ENCODE measurements at regions not wholly inside any gene's neighbourhood (a gene's known extent, or its start where the extent isn't known, plus 50 kb on each side); places are given as distances from the start of the nearest gene placed in this dataset.
"Not testable (repeated sequence)": the region's sequence is repeated elsewhere in the genome, so short reads cannot be mapped to it uniquely, and the experiment has no call there.

- H3K4me1 ChIP-seq (ENCODE audit: control insufficient read depth in 5 of 5, insufficient read depth in 5 of 5, low read length in 5 of 5); H3K27me3 ChIP-seq (ENCODE audit: control insufficient read depth in 5 of 5, insufficient read depth in 4 of 5, low read length in 5 of 5); H3K9ac ChIP-seq (ENCODE audit: low read length in 5 of 5); H3K27ac ChIP-seq (ENCODE audit: low read depth, low read length); H3K9me3 ChIP-seq (ENCODE audit: control insufficient read depth in 5 of 5, low read length in 5 of 5); H3K36me3 ChIP-seq (ENCODE audit: control insufficient read depth in 5 of 5, insufficient read depth in 5 of 5, low read length in 5 of 5); H3K4me3 ChIP-seq (ENCODE audit: low read depth in 1 of 5, low read length in 5 of 5): not testable (repeated sequence)
Measured at GRCh38 chr13:18697851-18698250, 483.8 kb downstream of the TUBA3C start.

- not testable (repeated sequence) for H3K4me1 ChIP-seq (ENCODE audit: control insufficient read depth in 5 of 5, insufficient read depth in 5 of 5, low read length in 5 of 5); H3K27me3 ChIP-seq (ENCODE audit: control insufficient read depth in 5 of 5, insufficient read depth in 4 of 5, low read length in 5 of 5); H3K36me3 ChIP-seq (ENCODE audit: control insufficient read depth in 5 of 5, insufficient read depth in 5 of 5, low read length in 5 of 5); H3K9me3 ChIP-seq (ENCODE audit: control insufficient read depth in 5 of 5, low read length in 5 of 5); H3K4me3 ChIP-seq (ENCODE audit: low read depth in 1 of 5, low read length in 5 of 5); H3K9ac ChIP-seq (ENCODE audit: low read length in 5 of 5); H3K27ac ChIP-seq (ENCODE audit: low read depth, low read length)
Measured at GRCh38 chr13:18697221-18697620, 484.4 kb downstream of the TUBA3C start.

DNA sequence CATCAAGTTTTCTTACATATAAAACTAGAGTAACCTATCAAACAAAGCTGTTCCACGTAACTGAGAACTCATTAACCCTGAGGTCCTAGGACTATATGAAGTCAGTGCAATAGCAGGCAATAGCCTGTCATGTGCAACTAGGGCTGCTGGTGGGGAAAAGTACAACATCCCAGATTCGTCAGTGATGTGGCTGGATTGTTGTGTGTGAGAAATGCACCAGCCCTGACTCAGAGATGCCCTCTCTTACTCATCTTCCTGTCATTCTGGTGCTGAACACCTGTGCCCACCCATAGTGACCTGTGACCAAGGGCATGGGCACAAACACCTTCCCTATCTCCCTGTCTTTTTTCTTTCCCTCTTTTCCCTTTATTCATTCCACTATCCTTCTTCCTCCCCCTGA is 504.2 kb downstream of the TUBA3C start:
- H3K36me3 ChIP-seq (ENCODE audit: control insufficient read depth in 5 of 5, insufficient read depth in 5 of 5, low read length in 5 of 5); H3K4me3 ChIP-seq (ENCODE audit: low read depth in 1 of 5, low read length in 5 of 5); H3K27ac ChIP-seq (ENCODE audit: low read depth, low read length); H3K4me1 ChIP-seq (ENCODE audit: control insufficient read depth in 5 of 5, insufficient read depth in 5 of 5, low read length in 5 of 5); H3K27me3 ChIP-seq (ENCODE audit: control insufficient read depth in 5 of 5, insufficient read depth in 4 of 5, low read length in 5 of 5); H3K9me3 ChIP-seq (ENCODE audit: control insufficient read depth in 5 of 5, low read length in 5 of 5); H3K9ac ChIP-seq (ENCODE audit: low read length in 5 of 5): not testable (repeated sequence)

DNA sequence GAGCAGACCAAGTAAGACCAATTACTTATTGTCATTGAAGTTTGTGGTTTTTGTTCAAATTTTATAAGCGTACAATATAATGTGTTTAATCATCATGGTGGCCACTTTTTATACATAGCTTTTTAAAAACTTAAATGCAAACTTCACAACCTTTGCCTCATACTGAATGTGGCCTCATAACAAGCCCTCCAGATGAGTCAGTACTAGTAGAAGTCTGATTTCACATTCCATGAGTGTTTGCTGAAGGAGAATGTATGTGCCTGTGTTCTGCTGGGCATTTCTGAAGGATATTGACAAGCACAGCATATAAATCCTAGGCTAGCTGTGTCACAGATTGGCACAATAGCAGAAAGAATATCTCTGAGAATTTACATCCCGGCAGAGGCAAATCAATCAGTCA is 506.4 kb downstream of the TUBA3C start:
- not testable (repeated sequence) for H3K27ac ChIP-seq (ENCODE audit: low read depth, low read length); H3K27me3 ChIP-seq (ENCODE audit: control insufficient read depth in 5 of 5, insufficient read depth in 4 of 5, low read length in 5 of 5); H3K36me3 ChIP-seq (ENCODE audit: control insufficient read depth in 5 of 5, insufficient read depth in 5 of 5, low read length in 5 of 5); H3K4me1 ChIP-seq (ENCODE audit: control insufficient read depth in 5 of 5, insufficient read depth in 5 of 5, low read length in 5 of 5); H3K9me3 ChIP-seq (ENCODE audit: control insufficient read depth in 5 of 5, low read length in 5 of 5); H3K4me3 ChIP-seq (ENCODE audit: low read depth in 1 of 5, low read length in 5 of 5); H3K9ac ChIP-seq (ENCODE audit: low read length in 5 of 5)

GRCh38 chr13:18673794-18674193 is 507.8 kb downstream of the TUBA3C start:
- not testable (repeated sequence) for H3K4me3 ChIP-seq (ENCODE audit: low read depth in 1 of 5, low read length in 5 of 5); H3K27me3 ChIP-seq (ENCODE audit: control insufficient read depth in 5 of 5, insufficient read depth in 4 of 5, low read length in 5 of 5); H3K4me1 ChIP-seq (ENCODE audit: control insufficient read depth in 5 of 5, insufficient read depth in 5 of 5, low read length in 5 of 5); H3K36me3 ChIP-seq (ENCODE audit: control insufficient read depth in 5 of 5, insufficient read depth in 5 of 5, low read length in 5 of 5); H3K9me3 ChIP-seq (ENCODE audit: control insufficient read depth in 5 of 5, low read length in 5 of 5); H3K27ac ChIP-seq (ENCODE audit: low read depth, low read length); H3K9ac ChIP-seq (ENCODE audit: low read length in 5 of 5)

DNA sequence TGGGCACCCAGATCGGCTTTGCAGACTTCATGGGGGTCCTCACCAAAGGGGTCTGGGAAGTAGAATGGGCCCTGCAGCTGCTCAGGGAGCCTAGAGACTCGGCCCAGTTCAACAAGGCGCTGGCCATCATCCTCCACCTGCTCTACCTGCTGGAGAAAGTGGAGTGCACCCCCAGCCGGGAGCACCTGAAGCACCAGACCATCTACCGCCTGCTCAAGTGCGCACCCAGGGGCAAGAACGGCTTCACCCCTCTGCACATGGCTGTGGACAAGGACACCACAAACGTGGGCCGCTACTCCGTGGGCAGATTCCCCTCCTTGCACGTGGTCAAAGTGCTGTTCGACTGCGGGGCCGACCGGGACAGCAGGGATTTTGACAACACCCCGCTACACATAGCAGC is 515.0 kb downstream of the TUBA3C start:
- H3K36me3 ChIP-seq (ENCODE audit: control insufficient read depth in 5 of 5, insufficient read depth in 5 of 5, low read length in 5 of 5); H3K9me3 ChIP-seq (ENCODE audit: control insufficient read depth in 5 of 5, low read length in 5 of 5); H3K9ac ChIP-seq (ENCODE audit: low read length in 5 of 5); H3K4me3 ChIP-seq (ENCODE audit: low read depth in 1 of 5, low read length in 5 of 5); H3K27ac ChIP-seq (ENCODE audit: low read depth, low read length); H3K4me1 ChIP-seq (ENCODE audit: control insufficient read depth in 5 of 5, insufficient read depth in 5 of 5, low read length in 5 of 5); H3K27me3 ChIP-seq (ENCODE audit: control insufficient read depth in 5 of 5, insufficient read depth in 4 of 5, low read length in 5 of 5): not testable (repeated sequence)

- not testable (repeated sequence) for H3K4me3 ChIP-seq (ENCODE audit: low read depth in 1 of 5, low read length in 5 of 5); H3K9me3 ChIP-seq (ENCODE audit: control insufficient read depth in 5 of 5, low read length in 5 of 5)
Measured at GRCh38 chr13:18665716-18666115, 515.9 kb downstream of the TUBA3C start.

DNA sequence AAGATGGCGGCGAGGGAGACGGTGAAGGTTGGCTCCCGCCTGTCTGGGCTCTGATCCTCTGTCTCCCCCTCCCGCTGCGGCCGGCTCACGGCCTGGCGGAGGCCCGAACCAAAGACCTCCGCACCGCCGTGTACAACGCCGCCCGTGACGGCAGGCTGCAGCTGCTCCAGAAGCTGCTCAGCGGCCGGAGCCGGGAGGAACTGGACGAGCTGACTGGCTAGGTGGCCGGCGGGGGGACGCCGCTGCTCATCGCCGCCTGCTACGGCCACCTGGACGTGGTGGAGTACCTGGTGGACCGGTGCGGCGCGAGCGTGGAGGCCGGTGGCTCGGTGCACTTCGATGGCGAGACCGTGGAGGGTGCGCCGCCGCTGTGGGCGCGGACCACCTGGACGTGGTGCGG is 516.5 kb downstream of the TUBA3C start:
- H3K4me3 ChIP-seq (ENCODE audit: low read depth in 1 of 5, low read length in 5 of 5); H3K9ac ChIP-seq (ENCODE audit: low read length in 5 of 5); H3K4me1 ChIP-seq (ENCODE audit: control insufficient read depth in 5 of 5, insufficient read depth in 5 of 5, low read length in 5 of 5); H3K27ac ChIP-seq (ENCODE audit: low read depth, low read length); H3K27me3 ChIP-seq (ENCODE audit: control insufficient read depth in 5 of 5, insufficient read depth in 4 of 5, low read length in 5 of 5); H3K9me3 ChIP-seq (ENCODE audit: control insufficient read depth in 5 of 5, low read length in 5 of 5); H3K36me3 ChIP-seq (ENCODE audit: control insufficient read depth in 5 of 5, insufficient read depth in 5 of 5, low read length in 5 of 5): not testable (repeated sequence)

More at GRCh38 chr13:18665716-18666115, 515.9 kb downstream of the TUBA3C start:
- H3K9ac ChIP-seq (ENCODE audit: low read length in 5 of 5); H3K27me3 ChIP-seq (ENCODE audit: control insufficient read depth in 5 of 5, insufficient read depth in 4 of 5, low read length in 5 of 5); H3K36me3 ChIP-seq (ENCODE audit: control insufficient read depth in 5 of 5, insufficient read depth in 5 of 5, low read length in 5 of 5); H3K4me1 ChIP-seq (ENCODE audit: control insufficient read depth in 5 of 5, insufficient read depth in 5 of 5, low read length in 5 of 5); H3K27ac ChIP-seq (ENCODE audit: low read depth, low read length): not testable (repeated sequence)

DNA sequence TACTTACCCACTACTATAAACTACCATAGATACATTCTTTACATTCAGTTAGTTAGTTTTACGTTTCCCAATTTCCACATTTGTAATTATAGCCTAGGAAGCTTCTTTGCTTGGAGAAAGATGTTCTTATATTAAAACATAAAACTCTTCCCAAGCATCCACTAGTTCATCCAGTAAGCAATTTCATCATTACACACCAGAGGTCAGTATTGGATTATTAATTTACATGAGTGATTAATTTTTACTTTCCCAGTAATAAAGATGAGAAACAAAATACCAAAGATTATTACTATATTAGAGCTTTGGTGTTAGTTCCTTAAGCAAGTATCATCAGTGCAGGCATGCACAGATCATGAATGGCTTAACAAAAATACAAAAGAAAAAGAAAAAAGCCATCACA is 518.4 kb downstream of the TUBA3C start:
- not testable (repeated sequence) for H3K4me1 ChIP-seq (ENCODE audit: control insufficient read depth in 5 of 5, insufficient read depth in 5 of 5, low read length in 5 of 5); H3K27ac ChIP-seq (ENCODE audit: low read depth, low read length); H3K9ac ChIP-seq (ENCODE audit: low read length in 5 of 5); H3K9me3 ChIP-seq (ENCODE audit: control insufficient read depth in 5 of 5, low read length in 5 of 5); H3K36me3 ChIP-seq (ENCODE audit: control insufficient read depth in 5 of 5, insufficient read depth in 5 of 5, low read length in 5 of 5); H3K4me3 ChIP-seq (ENCODE audit: low read depth in 1 of 5, low read length in 5 of 5); H3K27me3 ChIP-seq (ENCODE audit: control insufficient read depth in 5 of 5, insufficient read depth in 4 of 5, low read length in 5 of 5)

GRCh38 chr13:18643644-18644172 is 537.9 kb downstream of the TUBA3C start:
- H3K4me3 ChIP-seq (ENCODE audit: low read depth in 1 of 5, low read length in 5 of 5); H3K27ac ChIP-seq (ENCODE audit: low read depth, low read length); H3K4me1 ChIP-seq (ENCODE audit: control insufficient read depth in 5 of 5, insufficient read depth in 5 of 5, low read length in 5 of 5); H3K9ac ChIP-seq (ENCODE audit: low read length in 5 of 5); H3K36me3 ChIP-seq (ENCODE audit: control insufficient read depth in 5 of 5, insufficient read depth in 5 of 5, low read length in 5 of 5); H3K27me3 ChIP-seq (ENCODE audit: control insufficient read depth in 5 of 5, insufficient read depth in 4 of 5, low read length in 5 of 5); H3K9me3 ChIP-seq (ENCODE audit: control insufficient read depth in 5 of 5, low read length in 5 of 5): not testable (repeated sequence)

DNA sequence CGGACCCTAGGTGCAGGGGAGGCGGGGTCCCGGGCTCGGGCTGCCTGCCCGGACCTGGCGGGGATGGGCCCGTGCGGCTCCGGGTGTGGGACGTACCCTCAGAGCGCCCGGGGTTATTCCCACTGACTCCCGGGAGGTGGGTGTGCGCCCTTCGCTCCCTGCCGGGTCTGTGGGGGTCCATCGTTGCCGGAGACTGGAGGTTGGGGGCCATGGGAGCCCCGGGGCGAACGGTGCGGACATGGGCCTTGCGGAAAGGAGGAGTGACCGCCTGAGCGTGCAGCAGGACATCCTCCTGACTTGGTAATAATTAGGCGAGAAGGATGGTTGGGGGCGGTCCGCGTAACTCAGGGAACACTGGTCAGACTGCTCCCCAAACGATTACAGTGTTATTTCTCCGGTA is 552.7 kb downstream of the TUBA3C start:
- H3K27ac ChIP-seq (ENCODE audit: low read depth, low read length); H3K9me3 ChIP-seq (ENCODE audit: control insufficient read depth in 5 of 5, low read length in 5 of 5); H3K4me1 ChIP-seq (ENCODE audit: control insufficient read depth in 5 of 5, insufficient read depth in 5 of 5, low read length in 5 of 5); H3K36me3 ChIP-seq (ENCODE audit: control insufficient read depth in 5 of 5, insufficient read depth in 5 of 5, low read length in 5 of 5); H3K4me3 ChIP-seq (ENCODE audit: low read depth in 1 of 5, low read length in 5 of 5); H3K9ac ChIP-seq (ENCODE audit: low read length in 5 of 5); H3K27me3 ChIP-seq (ENCODE audit: control insufficient read depth in 5 of 5, insufficient read depth in 4 of 5, low read length in 5 of 5): not testable (repeated sequence)

Data from subcutaneous abdominal adipose tissue (tissue), 5 donors.